ENCODE measurements at regions not wholly inside any gene's neighbourhood (a gene's known extent, or its start where the extent isn't known, plus 50 kb on each side); places are given as distances from the start of the nearest gene placed in this dataset.

DNA sequence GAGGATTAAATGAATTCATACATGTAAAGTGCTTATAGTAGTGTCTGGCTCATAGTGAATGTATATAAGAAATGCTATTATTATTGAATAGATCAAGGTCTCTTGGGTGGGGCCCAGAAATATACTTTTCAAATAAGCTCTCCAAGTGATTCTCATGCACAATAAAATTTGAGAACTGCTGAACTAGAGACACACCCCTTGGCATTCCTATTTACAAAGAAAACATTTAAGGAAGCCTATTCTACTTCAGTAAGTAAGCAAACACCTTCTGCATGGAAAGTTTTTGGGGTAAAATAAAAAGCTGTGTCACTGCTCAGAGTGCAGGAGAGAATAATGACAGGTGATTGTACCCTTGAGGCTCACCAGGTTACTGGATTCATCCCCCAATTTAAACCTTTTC lies 75.2 kb downstream of the EOMES start:
- H3K36me3 ChIP-seq (ENCODE audit: insufficient read depth, low read length) = no peaks in the 10 kb centered on the region
- H3K4me1 ChIP-seq (ENCODE audit: insufficient read depth, low read length, poor library complexity, severe bottlenecking) = no peaks in the 10 kb centered on the region
- TF ChIP-seq CTCF (conservative IDR thresholded peaks at IDR 0.05; ENCODE audit: low read length) (no peak), EZH2phosphoT487 (IDR thresholded peaks at IDR 0.05; ENCODE audit: borderline replicate concordance, low read depth, low read length) (no peak)
- no peak overlapping the region for H3K27ac ChIP-seq (ENCODE audit: low read depth, low read length, poor library complexity, severe bottlenecking)
- H4K20me1 ChIP-seq (ENCODE audit: insufficient read depth, low read length) = no peaks in the 10 kb centered on the region
- no peak for DNase-seq (ENCODE audit: low spot score)
- no peaks in the 10 kb centered on the region for H3K9me2 ChIP-seq (ENCODE audit: insufficient read depth, low read length)
- no peak overlapping the region for H3K4me3 ChIP-seq (ENCODE audit: low read depth, low read length, poor library complexity, severe bottlenecking)
- no peaks in the 10 kb centered on the region for H3K79me2 ChIP-seq (ENCODE audit: insufficient read depth, low read depth, low read length)
- no peaks in the 10 kb centered on the region for H3K9me3 ChIP-seq (ENCODE audit: low read length)
- H2AFZ ChIP-seq (ENCODE audit: low read length) = no peak overlapping the region
- ChIA-PET CTCF (ENCODE audit: unreplicated experiment) (no interaction called here), POLR2A (interaction anchor here (0.9 kb wide), 1 partner anchor 483 kb away, joined by 3 read pairs; no protein-coding TSS in a partner anchor)
- intact Hi-C loops (cut with micrococcal nuclease; ENCODE audit: unreplicated experiment) = no loop called here
- no peak overlapping the region for H3K4me2 ChIP-seq (ENCODE audit: low read length)
- BruUV-seq (replicated peaks) = no TSS peak

DNA sequence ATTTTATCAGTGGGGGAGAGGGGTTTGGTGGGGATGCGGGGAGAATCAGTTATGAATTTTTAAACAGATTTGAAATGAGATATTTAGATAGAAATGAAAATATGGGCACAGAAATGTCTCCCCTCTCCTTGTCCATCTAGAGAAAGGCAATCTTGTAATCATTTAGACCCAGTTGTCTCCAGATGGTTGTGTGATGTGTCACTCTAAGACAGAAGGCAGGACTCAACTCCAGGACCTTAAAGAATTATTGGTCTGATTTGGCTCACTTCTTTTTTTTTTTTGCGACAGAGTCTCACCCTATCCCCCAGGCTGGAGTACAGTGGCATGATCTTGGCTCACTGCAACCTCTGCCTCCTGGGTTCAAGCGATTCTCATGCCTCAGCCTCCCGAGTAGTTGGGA lies 77.2 kb downstream of the EOMES start:
- H3K4me2 ChIP-seq (ENCODE audit: low read length) = no peak overlapping the region
- POLR2A ChIA-PET = no interaction called here
- no peaks in the 10 kb centered on the region for H3K9me2 ChIP-seq (ENCODE audit: insufficient read depth, low read length)
- no peaks in the 10 kb centered on the region for H3K9me3 ChIP-seq (ENCODE audit: low read length)
- CTCF ChIA-PET (ENCODE audit: unreplicated experiment) = no interaction called here
- TF ChIP-seq EZH2phosphoT487 (IDR thresholded peaks at IDR 0.05; ENCODE audit: borderline replicate concordance, low read depth, low read length) (no peak), CTCF (conservative IDR thresholded peaks at IDR 0.05; ENCODE audit: low read length) (no peak)
- no peaks in the 10 kb centered on the region for H4K20me1 ChIP-seq (ENCODE audit: insufficient read depth, low read length)
- H2AFZ ChIP-seq (ENCODE audit: low read length) = no peak overlapping the region
- H3K36me3 ChIP-seq (ENCODE audit: insufficient read depth, low read length) = no peaks in the 10 kb centered on the region
- no TSS peak for BruUV-seq (replicated peaks)
- no peak for DNase-seq (ENCODE audit: low spot score)
- H3K79me2 ChIP-seq (ENCODE audit: insufficient read depth, low read depth, low read length) = no peaks in the 10 kb centered on the region
- H3K4me1 ChIP-seq (ENCODE audit: insufficient read depth, low read length, poor library complexity, severe bottlenecking) = no peaks in the 10 kb centered on the region
- no peak overlapping the region for H3K4me3 ChIP-seq (ENCODE audit: low read depth, low read length, poor library complexity, severe bottlenecking)
- H3K27ac ChIP-seq (ENCODE audit: low read depth, low read length, poor library complexity, severe bottlenecking) = no peak overlapping the region
- intact Hi-C loops (cut with micrococcal nuclease; ENCODE audit: unreplicated experiment) = no loop called here

DNA sequence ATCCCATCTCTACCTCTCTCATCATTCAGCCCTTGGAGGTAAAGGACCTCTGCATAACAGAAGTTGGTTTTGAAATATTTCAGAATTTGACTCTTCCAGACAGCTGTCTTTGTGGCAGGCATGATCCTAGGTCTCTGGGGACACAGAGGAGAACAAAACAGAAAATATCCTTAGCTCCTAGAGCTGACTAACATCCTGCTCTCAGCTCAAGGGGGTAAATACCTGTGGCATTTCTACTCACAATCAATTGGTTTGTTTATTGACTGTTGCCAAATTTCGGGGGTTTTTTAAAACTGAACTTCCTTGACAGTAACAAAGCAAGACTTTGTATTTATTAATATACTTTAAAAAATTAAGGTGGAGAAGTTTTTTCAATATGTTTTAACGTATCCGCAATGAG lies 78.8 kb downstream of the EOMES start:
- BruUV-seq (replicated peaks) = no TSS peak
- Histone ChIP-seq H2AFZ (ENCODE audit: low read length) (no peak overlapping the region), H3K9me2 (ENCODE audit: insufficient read depth, low read length) (no peaks in the 10 kb centered on the region), H3K36me3 (ENCODE audit: insufficient read depth, low read length) (no peaks in the 10 kb centered on the region), H3K4me2 (ENCODE audit: low read length) (no peak overlapping the region), H3K4me3 (ENCODE audit: low read depth, low read length, poor library complexity, severe bottlenecking) (no peak overlapping the region), H4K20me1 (ENCODE audit: insufficient read depth, low read length) (no peaks in the 10 kb centered on the region), H3K9me3 (ENCODE audit: low read length) (no peaks in the 10 kb centered on the region), H3K4me1 (ENCODE audit: insufficient read depth, low read length, poor library complexity, severe bottlenecking) (no peaks in the 10 kb centered on the region), H3K27ac (ENCODE audit: low read depth, low read length, poor library complexity, severe bottlenecking) (no peak overlapping the region), H3K79me2 (ENCODE audit: insufficient read depth, low read depth, low read length) (no peaks in the 10 kb centered on the region)
- DNase-seq (ENCODE audit: low spot score) = no peak
- ChIA-PET POLR2A (interaction anchor here (1.4 kb wide), 1 partner anchor 10 kb away, joined by 4 read pairs; no protein-coding TSS in a partner anchor), CTCF (ENCODE audit: unreplicated experiment) (no interaction called here)
- intact Hi-C loops (cut with micrococcal nuclease; ENCODE audit: unreplicated experiment) = no loop called here
- no peak for TF ChIP-seq EZH2phosphoT487 (IDR thresholded peaks at IDR 0.05; ENCODE audit: borderline replicate concordance, low read depth, low read length)
- TF ChIP-seq CTCF (conservative IDR thresholded peaks at IDR 0.05; ENCODE audit: low read length) = no peak
